ENCODE measurements at regions not wholly inside any gene's neighbourhood (a gene's known extent, or its start where the extent isn't known, plus 50 kb on each side); places are given as distances from the start of the nearest gene placed in this dataset.

DNA sequence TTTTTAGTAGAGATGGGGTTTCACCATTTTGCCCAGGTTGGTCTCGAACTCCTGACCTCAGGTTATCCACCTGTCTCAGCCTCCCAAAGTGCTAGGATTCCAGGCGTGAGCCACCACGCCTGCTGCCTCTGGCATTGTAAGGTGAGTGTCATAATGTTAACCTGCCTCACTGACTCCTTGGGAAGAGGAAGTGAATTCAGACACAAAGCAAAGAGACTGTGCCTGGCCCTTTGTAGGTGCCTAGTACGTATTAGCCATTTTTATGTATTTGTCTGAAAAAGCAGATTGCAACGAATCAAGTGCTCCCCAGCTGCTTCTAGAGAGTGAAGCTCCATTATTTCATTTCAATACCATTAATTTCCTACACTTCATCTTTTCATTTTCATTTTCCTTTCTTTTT lies 260.5 kb downstream of the SAMD5 start:
- Histone ChIP-seq H3K4me3 (ENCODE audit: low read depth in 1 of 2, low read length in 2 of 2) (no peak overlapping the region), H3K27ac (ENCODE audit: low read depth, low read length) (no peak overlapping the region), H3K9ac (ENCODE audit: low read depth in 1 of 2, low read length in 2 of 2) (no peak overlapping the region), H3K9me3 (ENCODE audit: control insufficient read depth in 1 of 2, low read length in 2 of 2) (peaks cover 0 to 1% of the 10 kb centered on the region in 2 donors), H3K27me3 (ENCODE audit: control insufficient read depth in 1 of 2, insufficient read depth in 2 of 2, low read length in 2 of 2) (no peaks in the 10 kb centered on the region), H3K36me3 (ENCODE audit: control insufficient read depth in 1 of 2, insufficient read depth in 2 of 2, low read length in 2 of 2) (no peaks in the 10 kb centered on the region), H3K4me1 (ENCODE audit: control insufficient read depth in 1 of 2, insufficient read depth in 2 of 2, low read length in 2 of 2) (no peaks in the 10 kb centered on the region)

GRCh38 chr6:147769496-147770087 lies 261.1 kb downstream of the SAMD5 start:
- Histone ChIP-seq H3K36me3 (ENCODE audit: control insufficient read depth in 1 of 2, insufficient read depth in 2 of 2, low read length in 2 of 2) (no peaks in the 10 kb centered on the region), H3K4me1 (ENCODE audit: control insufficient read depth in 1 of 2, insufficient read depth in 2 of 2, low read length in 2 of 2) (no peaks in the 10 kb centered on the region), H3K4me3 (ENCODE audit: low read depth in 1 of 2, low read length in 2 of 2) (no peak overlapping the region), H3K27ac (ENCODE audit: low read depth, low read length) (no peak overlapping the region), H3K27me3 (ENCODE audit: control insufficient read depth in 1 of 2, insufficient read depth in 2 of 2, low read length in 2 of 2) (no peaks in the 10 kb centered on the region), H3K9me3 (ENCODE audit: control insufficient read depth in 1 of 2, low read length in 2 of 2) (peaks cover 0 to 1% of the 10 kb centered on the region in 2 donors), H3K9ac (ENCODE audit: low read depth in 1 of 2, low read length in 2 of 2) (no peak overlapping the region)

DNA sequence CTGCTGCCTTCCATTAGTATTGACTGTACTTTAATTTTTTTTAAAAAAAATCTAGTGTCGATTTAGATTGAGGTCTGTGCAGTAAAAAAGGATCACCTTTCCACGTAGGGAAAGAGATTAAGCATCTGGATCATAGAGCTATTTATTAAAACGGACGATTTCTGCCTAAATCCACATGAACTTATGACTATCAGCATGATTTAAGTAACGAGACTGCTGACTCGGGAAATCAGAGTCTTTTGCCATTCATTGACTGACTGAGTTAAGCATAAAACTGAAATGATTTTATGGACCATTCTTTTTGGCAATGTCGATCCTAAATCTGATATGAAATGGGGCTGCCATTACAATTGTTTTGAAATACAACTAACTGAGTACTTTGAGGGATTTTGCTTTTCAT lies 261.7 kb downstream of the SAMD5 start:
- H3K27me3 ChIP-seq (ENCODE audit: control insufficient read depth in 1 of 2, insufficient read depth in 2 of 2, low read length in 2 of 2) = no peaks in the 10 kb centered on the region
- no peak overlapping the region for H3K4me3 ChIP-seq (ENCODE audit: low read depth in 1 of 2, low read length in 2 of 2)
- H3K9me3 ChIP-seq (ENCODE audit: control insufficient read depth in 1 of 2, low read length in 2 of 2) = peaks cover 0 to 1% of the 10 kb centered on the region in 2 donors
- H3K27ac ChIP-seq (ENCODE audit: low read depth, low read length) = no peak overlapping the region
- no peaks in the 10 kb centered on the region for H3K4me1 ChIP-seq (ENCODE audit: control insufficient read depth in 1 of 2, insufficient read depth in 2 of 2, low read length in 2 of 2)
- H3K9ac ChIP-seq (ENCODE audit: low read depth in 1 of 2, low read length in 2 of 2) = no peak overlapping the region
- no peaks in the 10 kb centered on the region for H3K36me3 ChIP-seq (ENCODE audit: control insufficient read depth in 1 of 2, insufficient read depth in 2 of 2, low read length in 2 of 2)

- Histone ChIP-seq H3K9me3 (ENCODE audit: control insufficient read depth in 1 of 2, low read length in 2 of 2) (no peaks in the 10 kb centered on the region), H3K27me3 (ENCODE audit: control insufficient read depth in 1 of 2, insufficient read depth in 2 of 2, low read length in 2 of 2) (no peaks in the 10 kb centered on the region), H3K4me1 (ENCODE audit: control insufficient read depth in 1 of 2, insufficient read depth in 2 of 2, low read length in 2 of 2) (no peaks in the 10 kb centered on the region), H3K4me3 (ENCODE audit: low read depth in 1 of 2, low read length in 2 of 2) (no peak overlapping the region), H3K27ac (ENCODE audit: low read depth, low read length) (no peak overlapping the region), H3K9ac (ENCODE audit: low read depth in 1 of 2, low read length in 2 of 2) (no peak overlapping the region), H3K36me3 (ENCODE audit: control insufficient read depth in 1 of 2, insufficient read depth in 2 of 2, low read length in 2 of 2) (no peaks in the 10 kb centered on the region)
Measured at GRCh38 chr6:147772724-147773123, 264.2 kb downstream of the SAMD5 start.

- Histone ChIP-seq H3K9ac (ENCODE audit: low read depth in 1 of 2, low read length in 2 of 2) (no peak overlapping the region), H3K4me1 (ENCODE audit: control insufficient read depth in 1 of 2, insufficient read depth in 2 of 2, low read length in 2 of 2) (no peaks in the 10 kb centered on the region), H3K27me3 (ENCODE audit: control insufficient read depth in 1 of 2, insufficient read depth in 2 of 2, low read length in 2 of 2) (no peaks in the 10 kb centered on the region), H3K9me3 (ENCODE audit: control insufficient read depth in 1 of 2, low read length in 2 of 2) (no peaks in the 10 kb centered on the region), H3K36me3 (ENCODE audit: control insufficient read depth in 1 of 2, insufficient read depth in 2 of 2, low read length in 2 of 2) (no peaks in the 10 kb centered on the region), H3K4me3 (ENCODE audit: low read depth in 1 of 2, low read length in 2 of 2) (no peak overlapping the region), H3K27ac (ENCODE audit: low read depth, low read length) (no peak overlapping the region)
Measured at GRCh38 chr6:147774856-147775255, 266.4 kb downstream of the SAMD5 start.

DNA sequence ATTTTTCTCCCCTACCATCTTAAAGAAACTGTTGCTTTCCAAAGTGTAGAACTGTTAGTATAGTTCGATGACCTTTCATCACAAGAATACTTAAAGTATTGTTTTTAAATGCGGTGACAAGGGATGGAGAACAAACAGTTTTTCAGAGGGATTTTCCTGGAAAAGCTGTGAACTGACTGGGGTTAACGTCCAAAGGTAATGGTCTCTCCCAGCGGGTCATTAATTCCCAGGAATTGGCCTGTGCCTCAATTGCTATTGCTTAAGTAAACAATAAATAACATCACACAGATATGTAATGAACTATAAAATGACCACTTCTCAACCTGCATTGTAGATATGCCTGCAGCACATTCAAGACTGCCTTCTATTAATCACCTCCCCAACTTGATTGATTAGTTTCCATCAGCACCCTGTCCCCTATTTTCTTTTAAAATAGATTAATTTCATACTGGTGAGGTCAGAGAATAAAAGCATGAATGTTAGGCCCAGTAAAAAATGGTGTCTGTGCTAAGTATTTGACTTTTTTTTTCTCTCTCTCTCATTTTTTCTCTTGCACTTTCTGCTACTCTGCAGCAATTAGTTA lies 268.2 kb downstream of the SAMD5 start:
- no peak overlapping the region for H3K27ac ChIP-seq (ENCODE audit: low read depth, low read length)
- no peaks in the 10 kb centered on the region for H3K4me1 ChIP-seq (ENCODE audit: control insufficient read depth in 1 of 2, insufficient read depth in 2 of 2, low read length in 2 of 2)
- no peaks in the 10 kb centered on the region for H3K36me3 ChIP-seq (ENCODE audit: control insufficient read depth in 1 of 2, insufficient read depth in 2 of 2, low read length in 2 of 2)
- H3K27me3 ChIP-seq (ENCODE audit: control insufficient read depth in 1 of 2, insufficient read depth in 2 of 2, low read length in 2 of 2) = no peaks in the 10 kb centered on the region
- H3K9ac ChIP-seq (ENCODE audit: low read depth in 1 of 2, low read length in 2 of 2) = no peak overlapping the region
- no peak overlapping the region for H3K4me3 ChIP-seq (ENCODE audit: low read depth in 1 of 2, low read length in 2 of 2)
- no peaks in the 10 kb centered on the region for H3K9me3 ChIP-seq (ENCODE audit: control insufficient read depth in 1 of 2, low read length in 2 of 2)

DNA sequence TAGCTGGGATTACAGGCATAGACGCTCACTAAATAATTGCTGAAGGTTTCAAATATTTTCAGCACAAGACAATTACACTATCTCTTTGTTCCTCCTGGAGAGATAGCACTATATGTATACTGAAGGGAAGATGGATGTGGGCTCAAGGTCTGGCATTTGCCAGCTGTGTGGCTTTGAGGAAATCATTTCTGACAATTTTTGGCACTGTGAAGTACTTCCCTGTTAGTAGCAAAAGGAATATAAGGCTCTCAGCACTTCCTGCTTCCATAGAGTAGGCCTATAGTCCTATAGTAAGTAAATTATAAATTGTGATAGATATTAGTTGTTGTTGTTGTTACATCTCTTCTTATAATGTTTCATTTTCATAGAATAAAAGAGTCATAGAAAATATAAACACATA lies 271.1 kb downstream of the SAMD5 start:
- no peaks in the 10 kb centered on the region for H3K36me3 ChIP-seq (ENCODE audit: control insufficient read depth in 1 of 2, insufficient read depth in 2 of 2, low read length in 2 of 2)
- no peaks in the 10 kb centered on the region for H3K27me3 ChIP-seq (ENCODE audit: control insufficient read depth in 1 of 2, insufficient read depth in 2 of 2, low read length in 2 of 2)
- peaks cover 0 to 9% of the 10 kb centered on the region in 2 donors for H3K4me1 ChIP-seq (ENCODE audit: control insufficient read depth in 1 of 2, insufficient read depth in 2 of 2, low read length in 2 of 2)
- no peaks in the 10 kb centered on the region for H3K9me3 ChIP-seq (ENCODE audit: control insufficient read depth in 1 of 2, low read length in 2 of 2)
- no peak overlapping the region for H3K9ac ChIP-seq (ENCODE audit: low read depth in 1 of 2, low read length in 2 of 2)
- no peak overlapping the region for H3K4me3 ChIP-seq (ENCODE audit: low read depth in 1 of 2, low read length in 2 of 2)
- H3K27ac ChIP-seq (ENCODE audit: low read depth, low read length) = no peak overlapping the region

- Histone ChIP-seq H3K27me3 (ENCODE audit: control insufficient read depth in 1 of 2, insufficient read depth in 2 of 2, low read length in 2 of 2) (no peaks in the 10 kb centered on the region), H3K36me3 (ENCODE audit: control insufficient read depth in 1 of 2, insufficient read depth in 2 of 2, low read length in 2 of 2) (no peaks in the 10 kb centered on the region), H3K4me1 (ENCODE audit: control insufficient read depth in 1 of 2, insufficient read depth in 2 of 2, low read length in 2 of 2) (peaks cover 0 to 9% of the 10 kb centered on the region in 2 donors), H3K9ac (ENCODE audit: low read depth in 1 of 2, low read length in 2 of 2) (no peak overlapping the region), H3K9me3 (ENCODE audit: control insufficient read depth in 1 of 2, low read length in 2 of 2) (no peaks in the 10 kb centered on the region), H3K27ac (ENCODE audit: low read depth, low read length) (no peak overlapping the region), H3K4me3 (ENCODE audit: low read depth in 1 of 2, low read length in 2 of 2) (no peak overlapping the region)
Measured at GRCh38 chr6:147782302-147782701, 273.8 kb downstream of the SAMD5 start.

DNA sequence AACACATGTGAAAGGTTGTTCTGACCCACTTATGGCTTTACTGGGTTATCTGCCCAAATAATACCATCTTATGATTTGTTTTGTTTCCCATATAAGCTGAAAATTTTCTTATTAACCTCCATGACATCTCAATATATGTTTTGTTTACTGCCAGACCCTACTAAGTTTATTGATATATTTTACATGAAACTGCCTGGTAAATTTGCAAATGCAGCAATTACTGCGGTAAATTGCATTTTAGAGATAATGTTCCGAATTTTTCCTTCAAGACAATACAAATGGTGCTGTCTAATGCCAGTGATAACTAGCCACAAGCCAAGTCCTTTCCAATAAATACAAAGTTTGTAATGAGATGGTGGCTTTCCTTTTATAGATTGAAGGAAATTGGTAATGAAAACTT lies 275.9 kb downstream of the SAMD5 start:
- H3K9ac ChIP-seq (ENCODE audit: low read depth in 1 of 2, low read length in 2 of 2) = no peak overlapping the region
- H3K36me3 ChIP-seq (ENCODE audit: control insufficient read depth in 1 of 2, insufficient read depth in 2 of 2, low read length in 2 of 2) = no peaks in the 10 kb centered on the region
- H3K9me3 ChIP-seq (ENCODE audit: control insufficient read depth in 1 of 2, low read length in 2 of 2) = no peaks in the 10 kb centered on the region
- no peaks in the 10 kb centered on the region for H3K27me3 ChIP-seq (ENCODE audit: control insufficient read depth in 1 of 2, insufficient read depth in 2 of 2, low read length in 2 of 2)
- H3K4me3 ChIP-seq (ENCODE audit: low read depth in 1 of 2, low read length in 2 of 2) = no peak overlapping the region
- no peak overlapping the region for H3K27ac ChIP-seq (ENCODE audit: low read depth, low read length)
- H3K4me1 ChIP-seq (ENCODE audit: control insufficient read depth in 1 of 2, insufficient read depth in 2 of 2, low read length in 2 of 2) = peaks cover 0 to 9% of the 10 kb centered on the region in 2 donors

DNA sequence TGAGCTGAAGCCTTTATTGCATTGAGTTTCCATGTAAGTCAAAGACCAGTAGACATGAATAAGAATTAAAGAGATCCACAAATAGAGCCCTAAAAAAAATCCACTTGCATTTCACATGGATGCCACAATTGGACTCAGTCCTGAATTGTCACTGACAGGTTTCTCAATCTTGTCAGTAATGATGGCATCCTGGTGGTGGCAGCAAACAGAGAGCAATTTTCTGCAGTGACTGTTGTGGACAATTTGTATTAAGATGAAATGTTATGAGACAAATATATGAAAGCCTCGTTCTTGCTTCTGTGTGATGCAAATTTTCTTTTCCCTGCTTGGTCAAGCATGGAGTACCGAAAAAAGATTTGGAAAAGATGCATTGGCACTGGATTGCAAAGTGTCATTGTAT lies 278.9 kb downstream of the SAMD5 start:
- Histone ChIP-seq H3K9me3 (ENCODE audit: control insufficient read depth in 1 of 2, low read length in 2 of 2) (no peaks in the 10 kb centered on the region), H3K4me1 (ENCODE audit: control insufficient read depth in 1 of 2, insufficient read depth in 2 of 2, low read length in 2 of 2) (peaks cover 0 to 3% of the 10 kb centered on the region in 2 donors), H3K36me3 (ENCODE audit: control insufficient read depth in 1 of 2, insufficient read depth in 2 of 2, low read length in 2 of 2) (no peaks in the 10 kb centered on the region), H3K27me3 (ENCODE audit: control insufficient read depth in 1 of 2, insufficient read depth in 2 of 2, low read length in 2 of 2) (no peaks in the 10 kb centered on the region), H3K27ac (ENCODE audit: low read depth, low read length) (no peak overlapping the region), H3K4me3 (ENCODE audit: low read depth in 1 of 2, low read length in 2 of 2) (no peak overlapping the region), H3K9ac (ENCODE audit: low read depth in 1 of 2, low read length in 2 of 2) (no peak overlapping the region)

Measured in duodenal mucosa (tissue), 2 donors.